Mucosa of rectum (tissue), 2 donors: ENCODE measurements at regions not wholly inside any gene's neighbourhood (a gene's known extent, or its start where the extent isn't known, plus 50 kb on each side); places are given as distances from the start of the nearest gene placed in this dataset.
"Not testable (repeated sequence)": the region's sequence is repeated elsewhere in the genome, so short reads cannot be mapped to it uniquely, and the experiment has no call there.

Source experiments
- H3K27ac ChIP-seq, 2 donors: one replicate each; pipeline ENCODE4 v1.7.0; 2013; ENCODE audit warnings: inconsistent platforms in 2 of 2, low read depth in 2 of 2, low read length in 2 of 2
- H3K27me3 ChIP-seq, 2 donors: one replicate each; pipeline ENCODE4 v1.7.0; 2013; ENCODE audit warnings: low read length in 2 of 2; ENCODE audit not compliant: control insufficient read depth in 2 of 2, insufficient read depth in 2 of 2
- H3K36me3 ChIP-seq, 2 donors: one replicate each; pipeline ENCODE4 v1.7.0; 2013; ENCODE audit warnings: low read length in 2 of 2; ENCODE audit not compliant: control insufficient read depth in 2 of 2, insufficient read depth in 2 of 2
- H3K4me1 ChIP-seq, 2 donors: one replicate each; pipeline ENCODE4 v1.7.0; 2013; ENCODE audit warnings: low read length in 2 of 2, mild to moderate bottlenecking in 1 of 2; ENCODE audit not compliant: control insufficient read depth in 2 of 2, insufficient read depth in 2 of 2
- H3K4me3 ChIP-seq, 2 donors: one replicate each; pipeline ENCODE4 v1.7.0; 2013; ENCODE audit warnings: low read length in 2 of 2
- H3K9ac ChIP-seq, 2 donors: one replicate each; pipeline ENCODE4 v1.7.0; 2013; ENCODE audit warnings: low read length in 2 of 2, low read depth in 1 of 2, mild to moderate bottlenecking in 1 of 2
- H3K9me3 ChIP-seq, 2 donors: one replicate each; pipeline ENCODE4 v1.7.0; 2013; ENCODE audit warnings: low read length in 2 of 2; ENCODE audit not compliant: control insufficient read depth in 2 of 2
- donor health status: healthy.
- donor health status: Normal muscosa, but diverticular disease.

DNA sequence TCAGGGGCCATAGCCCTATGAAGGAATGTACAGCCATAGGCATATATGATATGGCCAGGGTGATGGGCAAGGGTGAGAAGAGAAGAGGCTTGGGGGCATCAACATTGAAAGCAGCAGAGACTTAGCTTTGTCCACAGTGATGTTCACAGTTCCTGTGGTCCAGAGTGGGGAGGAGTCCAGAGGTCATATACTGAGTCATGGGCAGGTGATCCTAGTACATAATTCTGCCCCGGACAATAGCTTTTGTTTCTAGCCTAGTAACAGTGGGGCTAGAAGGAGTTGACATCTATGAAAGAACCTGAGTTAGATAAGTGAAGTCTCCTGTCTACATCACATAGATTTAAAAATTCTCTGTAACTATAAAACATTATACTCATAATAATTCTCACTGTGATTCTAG, 496.3 kb upstream of the TNP1 start:
- Histone ChIP-seq H3K4me1 (no peaks in the 10 kb centered on the region), H3K36me3 (no peaks in the 10 kb centered on the region), H3K9ac (no peak overlapping the region), H3K4me3 (no peak overlapping the region), H3K9me3 (no peaks in the 10 kb centered on the region), H3K27ac (no peak overlapping the region), H3K27me3 (no peaks in the 10 kb centered on the region)

DNA sequence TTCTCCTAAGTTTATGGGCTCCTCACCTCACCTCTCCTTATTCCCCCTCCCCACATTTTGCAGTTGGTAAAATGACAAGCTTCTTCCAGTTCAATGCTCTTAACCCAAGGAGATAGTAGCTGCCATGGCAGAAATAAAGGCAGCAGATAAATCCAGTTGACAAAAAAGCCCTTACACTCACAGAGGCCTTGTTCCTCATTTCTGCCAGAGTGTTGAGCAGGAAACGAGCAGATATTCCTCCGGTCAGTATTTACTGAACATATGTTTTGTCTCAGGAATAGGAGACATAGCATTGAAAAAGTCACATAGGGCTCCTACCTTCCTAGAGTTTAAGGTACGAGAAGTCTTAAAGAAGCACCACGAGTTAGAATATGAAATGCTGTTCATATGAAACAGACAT, 493.7 kb upstream of the TNP1 start:
- H3K27ac ChIP-seq = no peak overlapping the region
- H3K9ac ChIP-seq = no peak overlapping the region
- no peaks in the 10 kb centered on the region for H3K4me1 ChIP-seq

DNA sequence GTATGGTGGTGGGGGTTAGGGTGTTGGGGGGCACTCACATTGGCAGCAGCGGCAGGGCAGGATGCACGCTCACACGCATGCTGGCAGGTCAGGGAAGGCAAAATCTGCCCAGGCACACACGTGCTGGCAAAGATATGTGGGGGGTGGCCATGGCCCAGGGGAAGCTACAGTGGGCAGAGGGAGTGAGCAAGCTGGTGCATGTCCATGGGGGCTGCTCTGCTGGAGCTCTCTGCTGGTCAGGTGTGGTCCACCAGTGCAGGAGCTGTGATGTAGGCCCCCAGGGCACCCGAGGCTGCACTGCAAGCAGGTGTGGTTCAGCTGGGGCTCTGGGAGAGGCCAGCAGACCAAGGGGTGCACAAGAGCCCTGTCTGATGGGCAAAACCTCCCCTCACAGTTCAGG, 491.5 kb upstream of the TNP1 start:
- Histone ChIP-seq H3K9ac (no peak overlapping the region), H3K27ac (no peak overlapping the region), H3K4me3 (no peak overlapping the region), H3K27me3 (no peaks in the 10 kb centered on the region), H3K9me3 (no peaks in the 10 kb centered on the region), H3K36me3 (no peaks in the 10 kb centered on the region), H3K4me1 (no peaks in the 10 kb centered on the region)

More for the DNA sequence above, 493.7 kb upstream of the TNP1 start:
- H3K4me3 ChIP-seq = no peak overlapping the region
- no peaks in the 10 kb centered on the region for H3K36me3 ChIP-seq
- no peaks in the 10 kb centered on the region for H3K27me3 ChIP-seq
- no peaks in the 10 kb centered on the region for H3K9me3 ChIP-seq

DNA sequence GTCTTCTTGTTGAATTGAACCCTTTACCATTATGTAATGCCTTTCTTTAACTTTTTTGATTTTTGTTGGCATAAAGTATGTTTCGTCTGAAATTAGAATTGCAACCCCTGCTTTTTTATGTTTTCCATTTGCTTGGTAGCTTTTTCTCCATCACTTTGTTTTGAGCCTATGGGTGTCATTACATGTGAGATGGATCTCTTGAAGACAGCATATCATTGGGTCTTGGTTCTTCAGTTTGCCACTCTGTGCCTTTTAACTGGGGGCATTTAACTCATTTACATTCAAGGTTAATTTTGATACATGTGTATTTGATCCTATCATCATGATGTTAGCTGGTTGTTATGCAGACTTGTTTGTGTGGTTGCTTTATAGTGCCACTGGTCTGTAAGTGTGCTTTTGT, 489.4 kb upstream of the TNP1 start:
- Histone ChIP-seq H3K27ac (no peak overlapping the region), H3K9ac (no peak overlapping the region), H3K27me3 (no peaks in the 10 kb centered on the region), H3K4me1 (no peaks in the 10 kb centered on the region), H3K4me3 (no peak overlapping the region), H3K9me3 (no peaks in the 10 kb centered on the region), H3K36me3 (no peaks in the 10 kb centered on the region)

DNA sequence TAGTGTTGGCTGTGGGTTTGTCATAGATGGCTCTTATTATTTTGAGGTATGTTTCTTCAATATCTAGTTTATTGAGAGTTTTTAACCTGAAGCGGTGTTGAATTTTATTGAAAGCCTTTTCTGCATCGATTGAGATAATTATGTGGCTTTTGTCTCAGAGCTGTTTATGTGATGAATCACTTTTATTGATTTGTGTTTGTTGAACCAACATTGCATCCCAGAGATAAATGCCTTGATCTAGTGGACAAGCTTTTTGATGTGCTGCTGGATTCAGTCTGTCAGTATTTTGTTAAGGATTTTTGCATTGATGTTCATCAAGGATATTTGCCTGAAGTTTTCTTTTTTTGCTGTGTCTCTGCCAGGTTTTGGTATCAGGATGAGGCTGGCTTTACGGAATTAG, 487.8 kb upstream of the TNP1 start:
- H3K4me1 ChIP-seq = not testable (repeated sequence)

DNA sequence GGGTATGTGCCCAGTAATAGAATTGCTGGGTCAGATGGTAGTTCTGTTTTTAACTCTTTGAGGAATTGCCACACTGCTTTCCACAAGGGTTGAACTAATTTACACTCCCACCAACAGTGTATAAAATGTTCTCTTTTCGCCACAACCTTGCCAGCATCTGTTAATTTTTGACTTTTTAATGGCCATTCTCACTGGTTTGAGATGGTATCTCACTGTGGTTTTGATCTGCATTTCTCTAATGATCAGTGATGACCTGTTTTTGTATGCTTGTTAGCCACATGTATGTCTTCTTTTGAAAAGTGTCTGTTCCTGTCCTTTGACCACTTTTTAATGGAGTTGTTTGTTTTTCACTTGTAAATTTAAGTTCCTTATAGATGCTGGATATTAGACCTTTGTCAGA, 486.2 kb upstream of the TNP1 start:
- H3K4me3 ChIP-seq, H3K36me3 ChIP-seq, H3K9ac ChIP-seq, H3K27ac ChIP-seq, H3K4me1 ChIP-seq, H3K9me3 ChIP-seq, H3K27me3 ChIP-seq: not testable (repeated sequence)

More for the DNA sequence above, 487.8 kb upstream of the TNP1 start:
- not testable (repeated sequence) for H3K27me3 ChIP-seq, H3K9me3 ChIP-seq, H3K4me3 ChIP-seq, H3K9ac ChIP-seq, H3K36me3 ChIP-seq, H3K27ac ChIP-seq

DNA sequence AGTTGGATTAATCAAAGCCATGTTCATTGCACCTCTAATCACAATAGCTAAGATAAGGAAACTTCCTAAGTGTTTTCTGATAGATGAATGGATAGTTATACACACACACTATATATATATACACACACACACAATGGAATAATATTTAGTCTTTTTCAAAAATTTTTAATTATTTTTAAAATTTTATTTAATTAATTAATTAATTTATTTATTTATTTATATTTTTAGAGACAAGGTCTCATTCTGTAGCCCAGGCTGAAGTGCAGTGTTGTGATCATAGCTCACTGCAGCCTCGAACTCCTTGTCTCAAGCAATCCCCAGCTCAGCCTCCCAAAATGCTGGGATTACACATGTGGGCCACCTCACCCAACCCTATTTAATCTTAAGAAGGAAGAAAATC, 481.0 kb upstream of the TNP1 start:
- no peak overlapping the region for H3K27ac ChIP-seq
- H3K27me3 ChIP-seq = no peaks in the 10 kb centered on the region
- no peaks in the 10 kb centered on the region for H3K36me3 ChIP-seq
- no peaks in the 10 kb centered on the region for H3K9me3 ChIP-seq
- no peak overlapping the region for H3K9ac ChIP-seq
- no peak overlapping the region for H3K4me3 ChIP-seq
- no peaks in the 10 kb centered on the region for H3K4me1 ChIP-seq

DNA sequence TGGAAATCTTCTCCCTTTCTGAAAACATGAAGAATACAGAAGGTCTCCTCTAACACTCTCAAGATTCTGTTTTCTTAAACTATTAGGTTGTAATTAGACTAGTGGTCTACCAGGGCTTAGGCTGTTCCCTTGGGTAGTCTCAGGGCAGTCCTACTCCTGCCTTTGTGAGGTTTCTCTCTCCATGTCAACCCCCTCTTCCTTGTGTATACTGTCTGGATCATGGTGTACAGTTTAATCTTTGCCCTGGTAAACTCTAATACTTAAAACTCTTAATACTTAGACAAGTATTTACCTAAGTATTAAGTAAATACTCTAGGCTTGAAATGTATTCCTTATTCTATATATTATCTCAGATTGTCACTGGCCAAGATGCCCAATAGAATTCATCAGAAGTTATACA, 480.3 kb upstream of the TNP1 start:
- Histone ChIP-seq H3K4me1 (no peaks in the 10 kb centered on the region), H3K27ac (no peak overlapping the region), H3K9me3 (no peaks in the 10 kb centered on the region), H3K27me3 (no peaks in the 10 kb centered on the region), H3K4me3 (no peak overlapping the region), H3K36me3 (no peaks in the 10 kb centered on the region), H3K9ac (no peak overlapping the region)

DNA sequence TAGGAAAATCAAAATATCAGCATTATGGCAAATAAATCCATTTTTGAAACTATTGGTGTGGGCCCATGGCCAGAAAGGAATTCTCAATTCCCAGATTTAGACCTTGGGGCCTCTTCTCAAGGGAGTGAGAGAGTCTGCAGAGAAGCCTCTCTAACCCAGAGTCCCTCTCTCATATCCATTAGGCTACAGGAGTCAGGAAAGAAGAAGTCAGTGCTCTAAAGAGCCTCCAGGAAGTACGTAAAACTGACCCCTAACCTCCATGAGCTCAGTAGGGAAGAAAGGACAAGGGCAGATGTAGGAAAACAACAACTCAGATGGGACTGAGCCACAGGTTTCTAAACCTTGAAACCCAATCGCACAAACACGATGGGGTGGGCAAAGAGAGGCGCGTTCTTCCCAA, 479.9 kb upstream of the TNP1 start:
- Histone ChIP-seq H3K4me3 (no peak overlapping the region), H3K4me1 (no peaks in the 10 kb centered on the region), H3K36me3 (no peaks in the 10 kb centered on the region), H3K9me3 (no peaks in the 10 kb centered on the region), H3K27ac (no peak overlapping the region), H3K27me3 (no peaks in the 10 kb centered on the region), H3K9ac (no peak overlapping the region)

DNA sequence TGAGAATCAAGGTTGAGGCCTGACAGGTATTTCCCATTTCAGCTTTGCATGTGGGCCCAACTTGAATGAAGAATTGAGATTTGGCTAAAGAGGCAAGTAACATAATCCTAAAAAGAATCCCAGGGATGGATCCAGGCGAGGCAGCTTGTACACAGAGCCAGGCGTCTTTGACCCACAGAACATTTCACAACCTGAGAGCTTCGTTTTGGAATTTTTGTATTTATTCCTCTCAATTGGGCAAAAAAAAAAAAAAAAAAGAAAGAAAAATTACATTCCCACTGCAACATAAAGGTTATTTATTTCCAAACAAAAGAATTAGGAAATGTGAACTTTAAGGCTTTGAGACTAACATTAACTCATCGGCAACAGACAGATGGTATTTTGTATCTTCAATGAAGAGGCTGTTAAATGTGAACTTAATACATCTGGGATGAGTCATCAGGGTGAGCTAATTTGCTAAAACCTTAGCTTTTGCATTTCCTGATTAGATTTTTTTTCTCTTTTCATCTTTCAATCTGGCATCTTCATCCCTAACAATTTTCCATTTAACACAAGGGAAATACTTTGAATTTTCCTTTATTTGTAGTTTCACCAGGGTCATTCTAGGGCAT, 478.5 kb upstream of the TNP1 start:
- Histone ChIP-seq H3K9ac (no peak overlapping the region), H3K36me3 (no peaks in the 10 kb centered on the region), H3K9me3 (no peaks in the 10 kb centered on the region), H3K27me3 (no peaks in the 10 kb centered on the region), H3K4me3 (no peak overlapping the region), H3K4me1 (no peaks in the 10 kb centered on the region), H3K27ac (no peak overlapping the region)

DNA sequence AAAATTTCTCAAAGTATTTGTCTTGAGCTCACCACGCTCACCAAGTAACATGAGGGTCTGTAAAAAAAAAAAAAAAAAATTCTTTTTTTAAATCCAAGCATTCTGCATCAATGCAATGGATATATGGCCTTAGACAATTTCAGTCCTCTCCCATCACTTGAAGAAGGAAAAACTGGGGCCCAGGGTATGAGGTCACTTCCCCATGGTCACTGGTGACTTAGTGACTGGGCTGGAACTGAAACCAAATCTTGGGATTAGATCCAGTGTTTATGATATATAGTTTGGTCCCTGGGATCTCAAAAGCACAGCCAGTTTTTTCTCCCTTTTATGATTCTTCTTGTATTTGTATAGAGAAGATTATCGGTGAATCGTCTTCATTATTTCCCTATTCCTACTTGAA, 477.9 kb upstream of the TNP1 start:
- Histone ChIP-seq H3K9ac (no peak overlapping the region), H3K4me1 (no peaks in the 10 kb centered on the region), H3K9me3 (no peaks in the 10 kb centered on the region), H3K27me3 (no peaks in the 10 kb centered on the region), H3K27ac (no peak overlapping the region), H3K36me3 (no peaks in the 10 kb centered on the region), H3K4me3 (no peak overlapping the region)
